Lung microvascular endothelial cell (primary cell): ENCODE measurements at regions not wholly inside any gene's neighbourhood (a gene's known extent, or its start where the extent isn't known, plus 50 kb on each side); places are given as distances from the start of the nearest gene placed in this dataset.
"Not testable (repeated sequence)": the region's sequence is repeated elsewhere in the genome, so short reads cannot be mapped to it uniquely, and the experiment has no call there.

Experiments
- DNase-seq, 2 donors: peaks; one replicate each; pipeline versions ENCODE4 v3.0.0 to v3.0.0-alpha.2; 2010; ENCODE audit warnings: low read depth in 2 of 2

GRCh38 chr4:102397056-102397455, 51.8 kb upstream of the SLC39A8 start:
- DNase-seq = not testable (repeated sequence)

- DNase-seq = no peak
These were observed 53.7 kb upstream of the SLC39A8 start for GRCh38 chr4:102399021-102399420.

GRCh38 chr4:102400898-102401297, 55.6 kb upstream of the SLC39A8 start:
- DNase-seq = no peak

- no peak for DNase-seq
These were observed 56.9 kb upstream of the SLC39A8 start for GRCh38 chr4:102402223-102402622.

GRCh38 chr4:102403116-102403515, 57.8 kb upstream of the SLC39A8 start:
- no peak for DNase-seq

GRCh38 chr4:102404431-102404969, 59.2 kb upstream of the SLC39A8 start:
- DNase-seq = no peak

- DNase-seq = no peak
These were observed 60.6 kb upstream of the SLC39A8 start for GRCh38 chr4:102405821-102406401.

- DNase-seq = not testable (repeated sequence)
These were observed 65.6 kb upstream of the SLC39A8 start for GRCh38 chr4:102410884-102411283.

- DNase-seq = no peak
These were observed 66.1 kb upstream of the SLC39A8 start for GRCh38 chr4:102411408-102411807.

GRCh38 chr4:102416765-102417164, 71.5 kb upstream of the SLC39A8 start:
- DNase-seq = no peak

GRCh38 chr4:102420563-102421398, 75.5 kb upstream of the SLC39A8 start:
- peak in 1 of 2 donors; percentile 49 for DNase-seq

GRCh38 chr4:102422843-102423242, 77.6 kb upstream of the SLC39A8 start:
- DNase-seq = no peak

- no peak for DNase-seq
These were observed 77.8 kb upstream of the NFKB1 start for GRCh38 chr4:102423375-102423774.

- no peak for DNase-seq
These were observed 73.7 kb upstream of the NFKB1 start for GRCh38 chr4:102427371-102427998.

GRCh38 chr4:102428122-102428521, 73.0 kb upstream of the NFKB1 start:
- no peak for DNase-seq

GRCh38 chr4:102429553-102429952, 71.6 kb upstream of the NFKB1 start:
- peak in 1 of 2 donors; percentile 54 for DNase-seq

- peak in 1 of 2 donors; percentile 28 for DNase-seq
These were observed 70.7 kb upstream of the NFKB1 start for GRCh38 chr4:102430461-102430910.

GRCh38 chr4:102431608-102431961, 69.6 kb upstream of the NFKB1 start:
- DNase-seq = no peak

- DNase-seq = no peak
These were observed 64.0 kb upstream of the NFKB1 start for GRCh38 chr4:102437111-102437510.

GRCh38 chr4:102438396-102439235, 62.5 kb upstream of the NFKB1 start:
- peak in 1 of 2 donors; percentile 4 for DNase-seq

- DNase-seq = peak; percentile 81 to 91
These were observed 61.9 kb upstream of the NFKB1 start for GRCh38 chr4:102439236-102439614.
